ENCODE measurements at regions not wholly inside any gene's neighbourhood (a gene's known extent, or its start where the extent isn't known, plus 50 kb on each side); places are given as distances from the start of the nearest gene placed in this dataset.

- TF ChIP-seq ZNF16 (tag by site-specific recombination; IDR thresholded peaks at IDR 0.05; ENCODE audit: low read depth), result no peak
- no peak for TF ChIP-seq ZNF157 (tag by site-specific recombination; IDR thresholded peaks at IDR 0.05)
- TF ChIP-seq ZSCAN5A (tag by site-specific recombination; IDR thresholded peaks at IDR 0.05), result no peak
- no peak for TF ChIP-seq ZNF362 (tag by site-specific recombination; IDR thresholded peaks at IDR 0.05)
- no peak for TF ChIP-seq ZNF555 (tag by site-specific recombination; conservative IDR thresholded peaks at IDR 0.05)
- no peak for TF ChIP-seq KLF16 (tag by site-specific recombination; IDR thresholded peaks at IDR 0.05)
- TF ChIP-seq ZNF514 (tag by site-specific recombination; IDR thresholded peaks at IDR 0.05), result no peak
- no peak for TF ChIP-seq ZNF214 (tag by site-specific recombination; IDR thresholded peaks at IDR 0.05; ENCODE audit: borderline replicate concordance)
- no peak for TF ChIP-seq ZNF544 (tag by site-specific recombination; IDR thresholded peaks at IDR 0.05)
- TF ChIP-seq SP2 (tag by site-specific recombination; IDR thresholded peaks at IDR 0.05), result peak; percentile 7; the same call in 1 of the 2 replicates
- no peak for TF ChIP-seq ZBTB1 (tag by site-specific recombination; IDR thresholded peaks at IDR 0.05)
- no peak for TF ChIP-seq PRDM4 (tag by site-specific recombination; IDR thresholded peaks at IDR 0.05)
- no peak for TF ChIP-seq ZNF621 (tag by site-specific recombination; IDR thresholded peaks at IDR 0.05)
- 0 out of 2 replicates have a peak, but pooled peaks have one; percentile 14 for TF ChIP-seq ZNF184 (tag by site-specific recombination; IDR thresholded peaks at IDR 0.05)
- TF ChIP-seq ZNF629 (tag by site-specific recombination; IDR thresholded peaks at IDR 0.05), result peak; percentile 86
- no peak for TF ChIP-seq SETDB1 (IDR thresholded peaks at IDR 0.05; ENCODE audit: insufficient read length, low read length)
- no peak for TF ChIP-seq REST (tag by site-specific recombination; IDR thresholded peaks at IDR 0.05)
- TF ChIP-seq ZNF24 (tag by site-specific recombination; IDR thresholded peaks at IDR 0.05), result peak; percentile 50; the same call in 1 of the 2 replicates
- no peak for TF ChIP-seq PBX3 (CRISPR knock-in tag; IDR thresholded peaks at IDR 0.05)
- TF ChIP-seq ZNF791 (tag by site-specific recombination; IDR thresholded peaks at IDR 0.05), result no peak
- TF ChIP-seq ZNF23 (tag by site-specific recombination; IDR thresholded peaks at IDR 0.05; ENCODE audit: borderline replicate concordance), result no peak
- no peak for TF ChIP-seq ZNF311 (tag by site-specific recombination; IDR thresholded peaks at IDR 0.05; ENCODE audit: borderline replicate concordance)
- TF ChIP-seq ZNF132 (tag by site-specific recombination; IDR thresholded peaks at IDR 0.05; ENCODE audit: borderline replicate concordance), result no peak
- TF ChIP-seq HOXA7 (CRISPR knock-in tag; IDR thresholded peaks at IDR 0.05; ENCODE audit: borderline replicate concordance), result no peak
- no peak for TF ChIP-seq SP3 (tag by site-specific recombination; IDR thresholded peaks at IDR 0.05)
- TF ChIP-seq GLIS2 (tag by site-specific recombination; IDR thresholded peaks at IDR 0.05), result peak; percentile 92
- TF ChIP-seq INSM2 (tag by site-specific recombination; IDR thresholded peaks at IDR 0.05), result no peak
- TF ChIP-seq ZNF155 (tag by site-specific recombination; IDR thresholded peaks at IDR 0.05), result no peak
- TF ChIP-seq IKZF3 (tag by site-specific recombination; IDR thresholded peaks at IDR 0.05), result no peak
- TF ChIP-seq ZNF426 (tag by site-specific recombination; IDR thresholded peaks at IDR 0.05), result no peak
These were observed 224.9 kb downstream of the SEC14L1 start (continued) for GRCh38 chr17:77365584-77366186.
